B cell (primary cell): ENCODE measurements at regions not wholly inside any gene's neighbourhood (a gene's known extent, or its start where the extent isn't known, plus 50 kb on each side); places are given as distances from the start of the nearest gene placed in this dataset.

Source experiments
- ATAC-seq: fragments of 200-7000 bp; cut with Tn5 transposase; one replicate; pipeline ENCODE4 v1.10.0; 2021; ENCODE audit warnings: low read depth, mild to moderate bottlenecking, moderate number of reproducible peaks, moderate library complexity
- CTCF ChIA-PET: fragments of 350-600 bp; sonication (Branson Sonifier 250); formaldehyde crosslinking; loops from one replicate; lab custom pipeline; 2021; ENCODE audit warnings: antibody characterized with exemption, inconsistent platforms; lab: Charles Lee
- POLR2A ChIA-PET: fragments of 350-600 bp; sonication (Branson Sonifier 250); formaldehyde crosslinking; loops from one replicate; lab custom pipeline; 2021; ENCODE audit warnings: antibody characterized with exemption; lab: Charles Lee
- DNase-seq: peaks from one replicate; pipeline ENCODE4 v3.0.0; 2013
- H2AFZ ChIP-seq: 2 replicates; pipeline ENCODE4 v1.6.1; 2012; ENCODE audit warnings: mild to moderate bottlenecking, low read depth, low read length; ENCODE audit not compliant: insufficient read depth, poor library complexity, severe bottlenecking
- H3K27ac ChIP-seq, 2 donors: 1 replicate in 1 of 2; 2 replicates in 1 of 2; pipeline ENCODE4 v1.5.1; 2012 to 2013; ENCODE audit warnings: low read length in 2 of 2, mild to moderate bottlenecking in 2 of 2, moderate library complexity in 1 of 2
- H3K27me3 ChIP-seq, 4 experiments: fragments of 200-600 bp in 1 of 4; sonication (generic) in 1 of 4; replicated peaks in 1 of 4; 1 replicate in 2 of 4; 2 replicates in 2 of 4; pipeline versions ENCODE4 v1.6.1 to v1.7.0; 2013 to 2016; ENCODE audit warnings: low read length in 3 of 4, mild to moderate bottlenecking in 2 of 4, mixed read lengths in 1 of 4, moderate library complexity in 1 of 4; ENCODE audit not compliant: insufficient read depth in 4 of 4, control insufficient read depth in 3 of 4; ENCODE audit errors: control extremely low read depth in 1 of 4
- H3K36me3 ChIP-seq, 2 experiments: replicated peaks in 1 of 2; 1 replicate in 1 of 2; 2 replicates in 1 of 2; pipeline versions ENCODE4 v1.6.1 to v1.7.1; 2013; ENCODE audit warnings: low read length in 1 of 2; ENCODE audit not compliant: insufficient read depth in 2 of 2, control insufficient read depth in 1 of 2; ENCODE audit errors: control extremely low read depth in 1 of 2, extremely low read depth in 1 of 2
- H3K4me1 ChIP-seq, 2 donors: fragments of 200-600 bp in 1 of 2; sonication (generic) in 1 of 2; 1 replicate in 1 of 2; 2 replicates in 1 of 2; pipeline versions ENCODE4 v1.5.1 to v1.6.1; 2013 to 2017; ENCODE audit warnings: low read length in 2 of 2; ENCODE audit not compliant: control insufficient read depth in 2 of 2, insufficient read depth in 2 of 2
- H3K4me2 ChIP-seq: replicated peaks from 2 replicates; pipeline ENCODE3; 2012; ENCODE audit warnings: mild to moderate bottlenecking, low read depth, low read length; ENCODE audit not compliant: poor library complexity, severe bottlenecking
- H3K4me3 ChIP-seq, 5 experiments: fragments of 200-600 bp in 1 of 5; sonication (generic) in 1 of 5; 1 replicate in 3 of 5; 2 replicates in 2 of 5; pipeline versions ENCODE4 v1.5.1 to v1.7.0; 2011 to 2016; ENCODE audit warnings: low read length in 4 of 5, mild to moderate bottlenecking in 4 of 5, low read depth in 2 of 5, control low read depth in 1 of 5, moderate library complexity in 1 of 5; ENCODE audit not compliant: insufficient read depth in 1 of 5; ENCODE audit errors: control extremely low read depth in 1 of 5, extremely low read depth in 1 of 5
- H3K79me2 ChIP-seq: fragments of 200-600 bp; sonication (generic); one replicate; pipeline ENCODE4 v1.6.0; 2016; ENCODE audit warnings: low read length; ENCODE audit not compliant: control insufficient read depth, insufficient read depth
- H3K9ac ChIP-seq: fragments of 200-600 bp; sonication (generic); 2 replicates; pipeline ENCODE4 v1.6.1; 2017; ENCODE audit warnings: mild to moderate bottlenecking, low read length, moderate library complexity
- H3K9me3 ChIP-seq, 3 donors: one replicate each; pipeline versions ENCODE4 v1.6.1 to v1.7.1; 2013; ENCODE audit warnings: low read length in 2 of 3; ENCODE audit not compliant: control insufficient read depth in 2 of 3, insufficient read depth in 1 of 3; ENCODE audit errors: control extremely low read depth in 1 of 3
- H4K20me1 ChIP-seq: 2 replicates; pipeline ENCODE4 v1.6.0; 2012; ENCODE audit warnings: mild to moderate bottlenecking, low read length; ENCODE audit not compliant: insufficient read depth, control insufficient read depth, poor library complexity, severe bottlenecking
- H3K27ac Mint-ChIP-seq: one replicate; pipeline ENCODE4 v1.8.0; 2021; ENCODE audit warnings: mixed read lengths
- H3K27me3 Mint-ChIP-seq: one replicate; pipeline ENCODE4 v1.8.0; 2021; ENCODE audit warnings: mixed read lengths
- H3K4me1 Mint-ChIP-seq: one replicate; pipeline ENCODE4 v1.8.0; 2021; ENCODE audit warnings: mixed read lengths
- H3K4me3 Mint-ChIP-seq: one replicate; pipeline ENCODE4 v1.8.0; 2021; ENCODE audit warnings: mixed read lengths
- H3K9me3 Mint-ChIP-seq: one replicate; pipeline ENCODE4 v1.8.0; 2022; ENCODE audit warnings: mixed read lengths; ENCODE audit not compliant: insufficient read depth
- EZH2 ChIP-seq: IDR thresholded peaks from 2 replicates; pipeline ENCODE4 v1.6.1; 2012; ENCODE audit warnings: borderline replicate concordance, low read depth, mild to moderate bottlenecking, moderate library complexity, low read length; ENCODE audit not compliant: insufficient read depth, poor library complexity, severe bottlenecking
- WGBS: methylation state at CpG from one replicate; pipeline ENCODE4 v1.1.5; 2013; ENCODE audit warnings: missing lambda C conversion rate; ENCODE audit not compliant: insufficient coverage; 5-methylcytosine and 5-hydroxymethylcytosine counted together
- intact Hi-C: fragments of 100-400 bp; cut with micrococcal nuclease; formaldehyde crosslinking; loops from one replicate; pipeline ENCODE4 v1.10.0; 2022
- TF ChIP-seq, protein P1 (sequence below): fragments of 200-600 bp; IDR thresholded peaks from one replicate; pipeline ENCODE4 v1.8.0; 2022; ENCODE audit warnings: antibody characterized with exemption, mild to moderate bottlenecking

DNA sequence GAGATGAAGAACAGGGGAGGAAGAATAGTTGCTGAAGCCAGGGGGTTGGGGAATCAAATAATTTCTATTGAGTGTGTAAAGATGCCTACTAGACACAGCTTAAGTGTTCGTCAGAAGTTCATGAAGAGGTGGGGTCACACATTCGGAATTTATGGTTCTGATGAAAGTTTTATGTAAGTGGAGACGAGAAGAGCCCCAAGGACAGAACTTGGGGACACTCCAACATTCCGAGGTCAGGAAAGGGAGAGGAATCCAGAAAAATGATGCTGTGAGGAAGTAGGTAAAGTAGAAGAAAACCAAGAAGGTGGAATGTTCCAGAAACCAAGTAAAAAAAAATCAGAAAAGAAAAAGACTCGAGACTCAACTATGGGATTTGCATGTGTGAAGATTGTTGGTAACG is 272.5 kb downstream of the SIPA1L2 start:
- H2AFZ ChIP-seq, result no peak overlapping the region
- Mint-ChIP-seq H3K4me1 (no peaks in the 10 kb centered on the region), H3K27me3 (peaks cover 5% of the 10 kb centered on the region), H3K9me3 (peaks cover 1% of the 10 kb centered on the region), H3K27ac (no peak overlapping the region), H3K4me3 (no peak overlapping the region)
- H3K79me2 ChIP-seq, result no peaks in the 10 kb centered on the region
- H3K9me3 ChIP-seq, result peaks cover 0 to 4% (median 0%) of the 10 kb centered on the region in 3 donors
- DNase-seq (no peak), ATAC-seq (no peak)
- H3K27me3 ChIP-seq, result peaks cover 0 to 2% (median 0%) of the 10 kb centered on the region in 4 experiments
- no peaks in the 10 kb centered on the region for H3K4me1 ChIP-seq
- no peak for TF ChIP-seq EZH2
- TF ChIP-seq, protein P1, sequence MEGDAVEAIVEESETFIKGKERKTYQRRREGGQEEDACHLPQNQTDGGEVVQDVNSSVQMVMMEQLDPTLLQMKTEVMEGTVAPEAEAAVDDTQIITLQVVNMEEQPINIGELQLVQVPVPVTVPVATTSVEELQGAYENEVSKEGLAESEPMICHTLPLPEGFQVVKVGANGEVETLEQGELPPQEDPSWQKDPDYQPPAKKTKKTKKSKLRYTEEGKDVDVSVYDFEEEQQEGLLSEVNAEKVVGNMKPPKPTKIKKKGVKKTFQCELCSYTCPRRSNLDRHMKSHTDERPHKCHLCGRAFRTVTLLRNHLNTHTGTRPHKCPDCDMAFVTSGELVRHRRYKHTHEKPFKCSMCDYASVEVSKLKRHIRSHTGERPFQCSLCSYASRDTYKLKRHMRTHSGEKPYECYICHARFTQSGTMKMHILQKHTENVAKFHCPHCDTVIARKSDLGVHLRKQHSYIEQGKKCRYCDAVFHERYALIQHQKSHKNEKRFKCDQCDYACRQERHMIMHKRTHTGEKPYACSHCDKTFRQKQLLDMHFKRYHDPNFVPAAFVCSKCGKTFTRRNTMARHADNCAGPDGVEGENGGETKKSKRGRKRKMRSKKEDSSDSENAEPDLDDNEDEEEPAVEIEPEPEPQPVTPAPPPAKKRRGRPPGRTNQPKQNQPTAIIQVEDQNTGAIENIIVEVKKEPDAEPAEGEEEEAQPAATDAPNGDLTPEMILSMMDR, result no peak
- no peaks in the 10 kb centered on the region for H4K20me1 ChIP-seq
- WGBS, result 89% methylated on average over 6 of the region's 6 CpGs
- POLR2A ChIA-PET, result no interaction called here
- no peak overlapping the region for H3K27ac ChIP-seq
- H3K9ac ChIP-seq, result no peak overlapping the region
- intact Hi-C loops, result no loop called here
- CTCF ChIA-PET, result no interaction called here
- H3K36me3 ChIP-seq, result no peaks in the 10 kb centered on the region
- no peak overlapping the region for H3K4me3 ChIP-seq
- no peak overlapping the region for H3K4me2 ChIP-seq

DNA sequence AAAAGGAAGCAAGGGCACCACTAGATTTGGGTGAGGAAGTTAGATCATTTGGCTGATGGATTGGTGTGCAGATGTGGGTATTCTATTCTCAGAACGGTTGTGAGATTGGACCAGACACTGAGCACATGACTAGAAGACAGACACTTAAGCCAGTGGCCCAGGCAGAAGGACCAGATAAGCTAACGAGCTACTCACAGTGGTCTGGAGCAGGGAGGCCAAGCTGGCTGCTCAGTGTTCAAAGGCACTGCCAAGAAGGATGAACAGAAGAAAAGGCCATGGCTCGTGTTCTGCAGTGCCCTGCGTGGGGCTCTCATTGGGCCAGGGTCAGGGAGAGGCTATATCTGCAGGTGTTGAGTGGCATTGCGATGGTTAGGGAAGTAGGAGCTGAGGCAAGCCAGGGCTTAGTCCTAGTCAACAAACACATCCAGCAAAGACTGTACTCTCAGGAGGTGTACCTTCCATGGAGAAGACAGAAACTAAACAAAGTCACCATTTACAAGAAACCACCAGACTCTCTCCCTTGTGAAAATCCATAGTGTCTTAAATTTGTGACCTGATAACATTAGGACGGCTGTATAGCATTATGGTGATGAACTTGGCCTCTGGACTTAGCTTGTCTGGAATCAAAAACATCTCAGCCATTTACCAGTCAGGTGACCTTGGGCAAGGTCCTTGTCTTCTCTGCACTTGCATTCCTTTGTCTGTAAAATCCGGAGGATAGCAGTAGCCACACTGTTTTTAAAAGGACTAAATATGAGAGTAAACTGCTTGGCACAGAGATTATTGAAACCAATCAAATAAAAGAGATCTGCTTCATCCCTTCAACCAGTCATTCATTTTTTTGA is 274.5 kb downstream of the SIPA1L2 start:
- TF ChIP-seq EZH2, result no peak
- TF ChIP-seq, protein P1, result no peak
- DNase-seq, result no peak
- intact Hi-C loops, result no loop called here
- WGBS, result 31% methylated on average over 2 of the region's 7 CpGs
- POLR2A ChIA-PET, result no interaction called here
- ATAC-seq, result no peak
- peaks cover 3% of the 10 kb centered on the region for H3K27me3 Mint-ChIP-seq
- H3K4me3 Mint-ChIP-seq, result no peak overlapping the region
- Histone ChIP-seq H3K27me3 (peaks cover 0 to 4% (median 0%) of the 10 kb centered on the region in 4 experiments), H3K36me3 (no peaks in the 10 kb centered on the region), H3K79me2 (no peaks in the 10 kb centered on the region), H3K4me3 (no peak overlapping the region), H3K27ac (no peak overlapping the region), H2AFZ (no peak overlapping the region), H3K4me2 (no peak overlapping the region), H3K9ac (no peak overlapping the region), H3K9me3 (peaks cover 0 to 4% (median 0%) of the 10 kb centered on the region in 3 donors), H3K4me1 (no peaks in the 10 kb centered on the region), H4K20me1 (no peaks in the 10 kb centered on the region)
- CTCF ChIA-PET, result no interaction called here
- no peak overlapping the region for H3K27ac Mint-ChIP-seq
- no peaks in the 10 kb centered on the region for H3K9me3 Mint-ChIP-seq
- no peaks in the 10 kb centered on the region for H3K4me1 Mint-ChIP-seq
